Liver (tissue), 8 donors: ENCODE measurements at regions not wholly inside any gene's neighbourhood (a gene's known extent, or its start where the extent isn't known, plus 50 kb on each side); places are given as distances from the start of the nearest gene placed in this dataset.

Experiments
- DNase-seq: peaks from one replicate; pipeline ENCODE4 v3.0.0-alpha.2; 2017; ENCODE audit warnings: low spot score
- H3K27ac ChIP-seq, 2 donors: one replicate each; pipeline ENCODE4 v1.7.0; 2013; ENCODE audit warnings: inconsistent platforms in 2 of 2, low read length in 2 of 2, control low read depth in 1 of 2, low read depth in 1 of 2, mild to moderate bottlenecking in 1 of 2
- H3K27me3 ChIP-seq, 4 donors: one replicate each; pipeline versions ENCODE4 v1.6.1 to v1.7.0; 2013; ENCODE audit warnings: low read length in 3 of 4, inconsistent platforms in 1 of 4, mild to moderate bottlenecking in 1 of 4, moderate library complexity in 1 of 4; ENCODE audit not compliant: control insufficient read depth in 4 of 4, insufficient read depth in 4 of 4
- H3K36me3 ChIP-seq, 4 donors: one replicate each; pipeline versions ENCODE4 v1.6.1 to v1.7.0; 2013; ENCODE audit warnings: low read length in 3 of 4, mild to moderate bottlenecking in 3 of 4, low read depth in 1 of 4, moderate library complexity in 1 of 4; ENCODE audit not compliant: control insufficient read depth in 4 of 4, insufficient read depth in 3 of 4
- H3K4me1 ChIP-seq, 4 donors: one replicate each; pipeline versions ENCODE4 v1.6.1 to v1.7.0; 2013; ENCODE audit warnings: low read length in 3 of 4, mild to moderate bottlenecking in 3 of 4, moderate library complexity in 1 of 4; ENCODE audit not compliant: control insufficient read depth in 4 of 4, insufficient read depth in 4 of 4
- H3K4me3 ChIP-seq, 3 donors: one replicate each; pipeline versions ENCODE4 v1.6.1 to v1.7.0; 2013; ENCODE audit warnings: low read length in 3 of 3, control low read depth in 1 of 3, low read depth in 1 of 3, mild to moderate bottlenecking in 1 of 3
- H3K9ac ChIP-seq, 2 donors: one replicate each; pipeline ENCODE4 v1.7.0; 2013; ENCODE audit warnings: low read length in 2 of 2, mild to moderate bottlenecking in 2 of 2, moderate library complexity in 2 of 2, control low read depth in 1 of 2, low read depth in 1 of 2
- H3K9me3 ChIP-seq, 4 donors: one replicate each; pipeline versions ENCODE4 v1.6.1 to v1.7.0; 2013; ENCODE audit warnings: low read length in 3 of 4; ENCODE audit not compliant: control insufficient read depth in 4 of 4
- EGR1 ChIP-seq, 2 donors: IDR thresholded peaks; 2 replicates each; pipeline ENCODE4 v1.6.1; 2016 to 2018; ENCODE audit warnings: antibody characterized with exemption in 2 of 2, low read depth in 2 of 2
- FOXA1 ChIP-seq: IDR thresholded peaks from 2 replicates; pipeline ENCODE4 v1.6.1; 2016; ENCODE audit warnings: antibody characterized with exemption
- FOXA2 ChIP-seq: IDR thresholded peaks from 2 replicates; pipeline ENCODE4 v1.6.1; 2016; ENCODE audit warnings: antibody characterized with exemption
- GABPA ChIP-seq, 2 donors: IDR thresholded peaks in 1 of 2; conservative IDR thresholded peaks in 1 of 2; 2 replicates each; pipeline ENCODE4 v1.6.1; 2016; ENCODE audit warnings: antibody characterized with exemption in 2 of 2, mild to moderate bottlenecking in 1 of 2, moderate library complexity in 1 of 2
- HNF4A ChIP-seq, 2 donors: conservative IDR thresholded peaks; 2 replicates each; pipeline ENCODE4 v1.6.1; 2016; ENCODE audit warnings: antibody characterized with exemption in 2 of 2, mild to moderate bottlenecking in 2 of 2
- HNF4G ChIP-seq: IDR thresholded peaks from 2 replicates; pipeline ENCODE4 v1.6.1; 2016; ENCODE audit warnings: antibody characterized with exemption
- JUND ChIP-seq, 2 donors: IDR thresholded peaks; 2 replicates each; pipeline ENCODE4 v1.6.1; 2016; ENCODE audit warnings: antibody characterized with exemption in 2 of 2
- MAX ChIP-seq: IDR thresholded peaks from 2 replicates; pipeline ENCODE4 v1.6.1; 2016; ENCODE audit warnings: antibody characterized with exemption
- NR2F2 ChIP-seq: IDR thresholded peaks from 2 replicates; pipeline ENCODE4 v1.6.1; 2016; ENCODE audit warnings: antibody characterized with exemption
- RAD21 ChIP-seq, 2 donors: IDR thresholded peaks; 2 replicates each; pipeline ENCODE4 v1.6.1; 2016; ENCODE audit warnings: antibody characterized with exemption in 2 of 2, mild to moderate bottlenecking in 2 of 2
- REST ChIP-seq: IDR thresholded peaks from 2 replicates; pipeline ENCODE4 v1.6.1; 2016; ENCODE audit warnings: antibody characterized with exemption, mild to moderate bottlenecking
- RXRA ChIP-seq, 2 donors: IDR thresholded peaks; 2 replicates each; pipeline ENCODE4 v1.6.1; 2017 to 2018; ENCODE audit warnings: antibody characterized with exemption in 2 of 2, mild to moderate bottlenecking in 1 of 2
- SP1 ChIP-seq: IDR thresholded peaks from 2 replicates; pipeline ENCODE4 v1.6.1; 2018; ENCODE audit warnings: antibody characterized with exemption, mild to moderate bottlenecking
- TAF1 ChIP-seq: conservative IDR thresholded peaks from 2 replicates; pipeline ENCODE4 v1.6.1; 2016; ENCODE audit warnings: antibody characterized with exemption, mild to moderate bottlenecking
- YY1 ChIP-seq: IDR thresholded peaks from 2 replicates; pipeline ENCODE4 v1.6.1; 2016; ENCODE audit warnings: antibody characterized with exemption, mild to moderate bottlenecking
- WGBS: extraction: QIAGEN DNeasy Blood & Tissue Kit; methylation state at CpG from one replicate; pipeline ENCODE4 v1.1.7; 2013; 5-methylcytosine and 5-hydroxymethylcytosine counted together
- TF ChIP-seq, protein P1 (sequence below): IDR thresholded peaks from 2 replicates; pipeline ENCODE4 v1.6.1; 2016; ENCODE audit warnings: antibody characterized with exemption
- TF ChIP-seq, protein P2 (sequence below): fragments of 150-350 bp; IDR thresholded peaks from 2 replicates; pipeline ENCODE4 v1.5.1; 2017; ENCODE audit warnings: improper control_type of control experiment, low read depth, low read length; ENCODE audit not compliant: missing input control
- donor health status: healthy.
- donor health status: healthy.
- donor health status: healthy.
- donor health status: healthy.
- donor health status: healthy.

- 87% methylated on average over 22 of the region's 22 CpGs for WGBS
- H3K27me3 ChIP-seq, result no peaks in the 10 kb centered on the region
- H3K9me3 ChIP-seq, result no peaks in the 10 kb centered on the region
- no peak for TF ChIP-seq SP1
- TF ChIP-seq RAD21 (IDR thresholded peaks at IDR 0.05), result no peak
- TF ChIP-seq EGR1 (IDR thresholded peaks at IDR 0.05; ENCODE audit: low read depth in 2 of 2), result no peak
- no peak for TF ChIP-seq TAF1
- no peak for TF ChIP-seq MAX
- no peak for TF ChIP-seq HNF4A (conservative IDR thresholded peaks at IDR 0.05)
- no peak for TF ChIP-seq JUND (IDR thresholded peaks at IDR 0.05)
- no peak for TF ChIP-seq GABPA (IDR thresholded peaks at IDR 0.05 in 1 of 2, conservative IDR thresholded peaks at IDR 0.05 in 1 of 2)
- TF ChIP-seq, protein P1, sequence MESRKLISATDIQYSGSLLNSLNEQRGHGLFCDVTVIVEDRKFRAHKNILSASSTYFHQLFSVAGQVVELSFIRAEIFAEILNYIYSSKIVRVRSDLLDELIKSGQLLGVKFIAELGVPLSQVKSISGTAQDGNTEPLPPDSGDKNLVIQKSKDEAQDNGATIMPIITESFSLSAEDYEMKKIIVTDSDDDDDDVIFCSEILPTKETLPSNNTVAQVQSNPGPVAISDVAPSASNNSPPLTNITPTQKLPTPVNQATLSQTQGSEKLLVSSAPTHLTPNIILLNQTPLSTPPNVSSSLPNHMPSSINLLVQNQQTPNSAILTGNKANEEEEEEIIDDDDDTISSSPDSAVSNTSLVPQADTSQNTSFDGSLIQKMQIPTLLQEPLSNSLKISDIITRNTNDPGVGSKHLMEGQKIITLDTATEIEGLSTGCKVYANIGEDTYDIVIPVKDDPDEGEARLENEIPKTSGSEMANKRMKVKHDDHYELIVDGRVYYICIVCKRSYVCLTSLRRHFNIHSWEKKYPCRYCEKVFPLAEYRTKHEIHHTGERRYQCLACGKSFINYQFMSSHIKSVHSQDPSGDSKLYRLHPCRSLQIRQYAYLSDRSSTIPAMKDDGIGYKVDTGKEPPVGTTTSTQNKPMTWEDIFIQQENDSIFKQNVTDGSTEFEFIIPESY, result no peak
- no peak for TF ChIP-seq FOXA2
- TF ChIP-seq REST, result no peak
- no peak overlapping the region for H3K9ac ChIP-seq
- H3K4me1 ChIP-seq, result no peaks in the 10 kb centered on the region
- H3K27ac ChIP-seq, result no peak overlapping the region
- DNase-seq, result no peak
- no peak overlapping the region for H3K4me3 ChIP-seq
- no peaks in the 10 kb centered on the region for H3K36me3 ChIP-seq
Measured at GRCh38 chr11:134535029-134536025, 123.3 kb upstream of the B3GAT1 start.

- WGBS, result 92% methylated on average over 7 of the region's 7 CpGs
- Histone ChIP-seq H3K27ac (no peak overlapping the region), H3K27me3 (no peaks in the 10 kb centered on the region), H3K36me3 (no peaks in the 10 kb centered on the region), H3K9ac (no peak overlapping the region), H3K4me1 (no peaks in the 10 kb centered on the region), H3K4me3 (no peak overlapping the region), H3K9me3 (no peaks in the 10 kb centered on the region)
- no peak for DNase-seq
- TF ChIP-seq JUND (IDR thresholded peaks at IDR 0.05) (no peak), MAX (no peak), FOXA1 (no peak), HNF4G (no peak), YY1 (no peak), RXRA (IDR thresholded peaks at IDR 0.05) (no peak), NR2F2 (no peak), EGR1 (IDR thresholded peaks at IDR 0.05; ENCODE audit: low read depth in 2 of 2) (no peak), TAF1 (no peak)
- TF ChIP-seq, protein P1, result no peak
- TF ChIP-seq, protein P2, sequence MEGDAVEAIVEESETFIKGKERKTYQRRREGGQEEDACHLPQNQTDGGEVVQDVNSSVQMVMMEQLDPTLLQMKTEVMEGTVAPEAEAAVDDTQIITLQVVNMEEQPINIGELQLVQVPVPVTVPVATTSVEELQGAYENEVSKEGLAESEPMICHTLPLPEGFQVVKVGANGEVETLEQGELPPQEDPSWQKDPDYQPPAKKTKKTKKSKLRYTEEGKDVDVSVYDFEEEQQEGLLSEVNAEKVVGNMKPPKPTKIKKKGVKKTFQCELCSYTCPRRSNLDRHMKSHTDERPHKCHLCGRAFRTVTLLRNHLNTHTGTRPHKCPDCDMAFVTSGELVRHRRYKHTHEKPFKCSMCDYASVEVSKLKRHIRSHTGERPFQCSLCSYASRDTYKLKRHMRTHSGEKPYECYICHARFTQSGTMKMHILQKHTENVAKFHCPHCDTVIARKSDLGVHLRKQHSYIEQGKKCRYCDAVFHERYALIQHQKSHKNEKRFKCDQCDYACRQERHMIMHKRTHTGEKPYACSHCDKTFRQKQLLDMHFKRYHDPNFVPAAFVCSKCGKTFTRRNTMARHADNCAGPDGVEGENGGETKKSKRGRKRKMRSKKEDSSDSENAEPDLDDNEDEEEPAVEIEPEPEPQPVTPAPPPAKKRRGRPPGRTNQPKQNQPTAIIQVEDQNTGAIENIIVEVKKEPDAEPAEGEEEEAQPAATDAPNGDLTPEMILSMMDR, result no peak
Measured at GRCh38 chr11:134533511-134533910, 121.5 kb upstream of the B3GAT1 start.
